Erythroblast (primary cell): ENCODE measurements at regions not wholly inside any gene's neighbourhood (a gene's known extent, or its start where the extent isn't known, plus 50 kb on each side); places are given as distances from the start of the nearest gene placed in this dataset.

Experiments used
- GATA1 ChIP-seq: IDR thresholded peaks from 2 replicates; pipeline ENCODE4 v1.6.1; 2011; ENCODE audit warnings: low read depth, mild to moderate bottlenecking, control low read depth, low read length, moderate library complexity
- POLR2A ChIP-seq: IDR thresholded peaks from 2 replicates; pipeline ENCODE4 v1.6.1; 2011; ENCODE audit warnings: mild to moderate bottlenecking, low read length

- TF ChIP-seq POLR2A (no peak), GATA1 (no peak)
Observed at GRCh38 chr9:71607461-71607881, 160.8 kb downstream of the CEMIP2 start.
